ENCODE measurements at regions not wholly inside any gene's neighbourhood (a gene's known extent, or its start where the extent isn't known, plus 50 kb on each side); places are given as distances from the start of the nearest gene placed in this dataset.

DNA sequence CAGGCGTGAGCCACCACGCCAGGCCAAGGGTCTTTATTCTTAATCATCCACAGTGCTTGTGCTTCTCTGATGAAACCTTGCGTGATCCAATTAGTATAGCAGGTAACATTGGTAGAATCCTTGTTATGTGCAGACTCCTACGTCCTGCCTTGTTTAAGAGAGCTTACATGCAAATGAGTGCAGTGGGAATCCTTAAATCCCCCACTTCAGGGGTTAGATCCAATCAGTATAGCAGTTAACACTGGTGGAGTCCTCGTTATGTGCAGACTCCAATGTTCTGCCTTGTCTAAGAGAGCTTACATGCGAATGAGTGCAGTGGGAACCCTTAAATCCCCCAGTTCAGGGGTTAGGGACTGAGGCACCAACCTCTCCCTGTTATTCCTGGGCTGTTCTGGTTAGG lies 193.4 kb downstream of the SEMA6A start:
- no peak for TF ChIP-seq CTCF (IDR thresholded peaks at IDR 0.05; ENCODE audit: low read depth, low read length)
- TF ChIP-seq, protein P1, sequence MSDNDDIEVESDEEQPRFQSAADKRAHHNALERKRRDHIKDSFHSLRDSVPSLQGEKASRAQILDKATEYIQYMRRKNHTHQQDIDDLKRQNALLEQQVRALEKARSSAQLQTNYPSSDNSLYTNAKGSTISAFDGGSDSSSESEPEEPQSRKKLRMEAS (IDR thresholded peaks at IDR 0.05; ENCODE audit: low read depth, low read length): no peak
- no peak for TF ChIP-seq MYC (IDR thresholded peaks at IDR 0.05; ENCODE audit: low read depth, low read length)

Data from NB4 (cell line).